ENCODE measurements at regions not wholly inside any gene's neighbourhood (a gene's known extent, or its start where the extent isn't known, plus 50 kb on each side); places are given as distances from the start of the nearest gene placed in this dataset.

- no peak for DNase-seq (ENCODE audit: low read depth in 2 of 2)
These were observed 77.3 kb upstream of the RARB start for GRCh38 chr3:25350725-25351114.

DNA sequence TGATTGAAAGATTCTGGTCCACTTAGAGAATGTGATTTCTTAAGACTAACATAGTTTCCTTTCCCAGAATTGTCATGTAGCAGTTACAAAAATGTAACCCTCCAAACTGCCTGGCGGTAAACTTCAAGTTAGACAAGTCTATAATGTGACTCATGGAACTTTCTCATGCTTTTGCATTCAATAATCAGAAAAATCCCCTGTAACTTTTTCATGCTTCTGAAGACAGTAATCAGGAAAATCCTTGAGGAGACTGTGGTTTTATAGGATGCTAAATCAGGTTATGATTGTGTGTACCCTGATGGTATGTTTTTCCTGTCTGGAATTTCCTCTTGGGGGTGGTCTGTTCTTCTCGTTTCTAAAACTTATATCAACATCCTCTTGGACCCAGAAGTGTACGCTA, 74.0 kb upstream of the RARB start:
- no peak for DNase-seq (ENCODE audit: low read depth in 2 of 2)

DNA sequence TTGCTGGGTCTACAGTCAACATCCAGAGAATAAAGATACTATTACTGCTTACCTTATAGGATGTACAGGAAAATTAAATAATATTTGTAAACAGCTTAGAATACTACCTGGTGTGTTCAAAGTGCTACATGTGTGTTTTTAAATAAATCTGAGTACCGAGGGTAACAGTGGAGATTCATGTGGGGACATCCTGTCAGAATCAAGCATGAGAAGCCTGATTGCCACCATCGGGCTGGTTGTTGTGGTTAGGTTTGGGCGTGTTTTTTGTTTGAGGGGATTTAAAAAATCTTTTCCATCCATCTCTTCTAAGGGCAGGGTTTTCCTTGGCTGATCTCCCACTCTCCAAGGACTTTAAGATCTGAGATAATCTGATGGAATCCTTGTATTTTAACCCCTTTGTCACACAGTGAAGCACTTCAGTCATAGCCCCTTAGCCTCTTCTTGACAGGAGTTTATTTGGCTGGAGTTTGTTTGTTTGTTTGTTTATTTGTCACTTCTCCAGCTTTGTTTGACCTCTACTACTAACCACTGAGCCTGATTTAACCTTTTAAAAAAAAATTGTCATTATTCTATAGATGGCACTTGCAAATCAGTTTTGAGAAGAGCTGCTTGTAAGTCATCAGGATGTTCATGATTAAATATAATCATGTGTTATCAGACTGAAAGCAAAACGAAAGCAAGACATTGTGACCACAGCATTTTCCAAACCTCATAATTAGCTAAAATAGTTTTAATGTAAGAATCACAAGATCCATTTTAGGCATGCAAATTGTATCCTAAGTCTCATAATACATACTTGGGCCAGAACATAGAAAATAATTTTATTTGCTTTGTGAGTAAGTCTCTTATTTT, 72.8 kb upstream of the RARB start:
- no peak for DNase-seq (ENCODE audit: low read depth in 2 of 2)

GRCh38 chr3:25355998-25356397, 72.1 kb upstream of the RARB start:
- no peak for DNase-seq (ENCODE audit: low read depth in 2 of 2)

DNA sequence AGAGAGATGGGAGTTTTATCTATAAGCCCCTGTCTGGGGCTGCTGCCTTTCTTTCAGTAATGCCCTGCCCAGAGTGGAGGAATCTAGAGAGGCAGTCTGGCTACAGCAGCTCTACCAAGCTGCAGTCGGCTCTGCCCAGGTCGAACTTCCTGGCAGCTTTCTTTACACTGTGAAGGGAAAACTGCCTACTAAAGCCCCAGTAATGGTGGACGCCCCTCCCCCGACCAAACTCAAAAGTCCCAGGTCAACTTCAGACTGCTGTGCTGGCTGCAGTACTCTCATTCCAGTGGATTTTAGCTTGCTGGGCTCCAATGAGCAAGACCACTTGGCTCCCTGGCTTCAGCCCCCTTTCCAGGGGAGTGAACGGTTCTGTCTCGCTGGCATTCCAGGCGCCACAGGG, 65.9 kb upstream of the RARB start:
- DNase-seq (ENCODE audit: low read depth in 2 of 2) = no peak

- no peak for DNase-seq (ENCODE audit: low read depth in 2 of 2)
These were observed 62.4 kb upstream of the RARB start for GRCh38 chr3:25365636-25366035.

DNA sequence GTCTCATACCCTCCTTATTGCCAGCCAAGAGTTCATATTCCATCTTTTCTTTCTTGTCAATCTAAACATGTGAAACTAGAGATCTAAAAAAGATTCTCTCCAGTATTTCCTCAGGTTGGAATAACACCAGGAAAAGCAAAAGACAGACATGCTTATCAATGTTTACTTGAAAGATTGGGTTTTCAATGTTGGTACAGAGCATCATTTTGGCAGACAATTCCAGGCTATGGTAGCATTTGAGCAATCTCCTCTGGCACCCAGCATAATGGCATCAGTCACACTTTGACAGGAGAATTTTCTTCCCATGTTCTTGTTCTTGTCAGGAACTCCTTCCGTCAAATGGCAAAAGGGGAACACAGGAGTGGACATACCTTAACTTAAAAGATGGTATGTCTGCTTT, 61.0 kb upstream of the RARB start:
- DNase-seq (ENCODE audit: low read depth in 2 of 2) = no peak

GRCh38 chr3:25372167-25372566, 55.9 kb upstream of the RARB start:
- DNase-seq (ENCODE audit: low read depth in 2 of 2) = no peak

- DNase-seq (ENCODE audit: low read depth in 2 of 2) = no peak
These were observed 51.7 kb upstream of the RARB start for GRCh38 chr3:25376340-25376739.

DNA sequence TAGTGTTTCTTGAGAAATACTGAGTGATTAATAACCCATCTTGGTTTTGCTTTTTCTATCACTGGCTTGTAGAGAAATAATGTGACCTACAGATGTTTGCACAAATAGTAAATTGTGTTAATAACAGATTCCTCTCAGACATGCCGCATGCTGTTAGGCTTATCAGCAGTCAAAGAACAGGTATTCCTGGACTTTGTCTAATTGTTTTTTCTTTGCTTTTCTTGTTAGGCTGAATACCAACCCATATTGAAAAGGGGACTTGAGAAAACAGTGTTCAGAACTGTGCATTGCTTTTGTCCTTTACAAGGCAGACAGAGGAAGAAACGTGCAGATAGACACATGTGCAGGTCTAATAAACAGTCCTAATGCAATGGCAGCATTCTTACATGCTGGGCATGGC, 51.0 kb upstream of the RARB start:
- DNase-seq (ENCODE audit: low read depth in 2 of 2) = no peak
